Natural killer cell (primary cell): ENCODE measurements at regions not wholly inside any gene's neighbourhood (a gene's known extent, or its start where the extent isn't known, plus 50 kb on each side); places are given as distances from the start of the nearest gene placed in this dataset.

Experiments used
- ATAC-seq, 3 donors: fragments of 150-1000 bp in 2 of 3; fragments of 200-7000 bp in 1 of 3; cut with Tn5 transposase; 1 replicate in 1 of 3; 2 replicates in 2 of 3; pipeline ENCODE4 v1.10.0; 2021; ENCODE audit warnings: mild to moderate bottlenecking in 2 of 3, moderate library complexity in 2 of 3
- DNase-seq, 2 donors: peaks; one replicate each; pipeline versions ENCODE4 v3.0.0 to v3.0.0-alpha.2; 2013 to 2021; ENCODE audit warnings: mixed read lengths in 1 of 2
- H3K27ac ChIP-seq: one replicate; pipeline ENCODE4 v1.5.1; 2013; ENCODE audit warnings: mild to moderate bottlenecking, low read length
- H3K27me3 ChIP-seq: one replicate; pipeline ENCODE4 v1.6.1; 2013; ENCODE audit warnings: low read length; ENCODE audit not compliant: control insufficient read depth, insufficient read depth
- H3K36me3 ChIP-seq: one replicate; pipeline ENCODE4 v1.6.1; 2013; ENCODE audit warnings: low read length; ENCODE audit not compliant: control insufficient read depth, insufficient read depth
- H3K4me1 ChIP-seq: one replicate; pipeline ENCODE4 v1.6.1; 2013; ENCODE audit warnings: low read length; ENCODE audit not compliant: control insufficient read depth, insufficient read depth
- H3K4me3 ChIP-seq: one replicate; pipeline ENCODE4 v1.5.1; 2013; ENCODE audit warnings: low read length
- H3K9me3 ChIP-seq: one replicate; pipeline ENCODE4 v1.6.1; 2013; ENCODE audit warnings: low read length; ENCODE audit not compliant: control insufficient read depth, insufficient read depth
- H3K27ac Mint-ChIP-seq, 2 donors: one replicate each; pipeline ENCODE4 v1.8.0; 2022; ENCODE audit warnings: mild to moderate bottlenecking in 2 of 2, mixed read lengths in 2 of 2, moderate library complexity in 1 of 2
- H3K27me3 Mint-ChIP-seq, 2 donors: one replicate each; pipeline ENCODE4 v1.8.0; 2022; ENCODE audit warnings: low read depth in 2 of 2, mixed read lengths in 2 of 2
- H3K36me3 Mint-ChIP-seq: one replicate; pipeline ENCODE4 v1.8.0; 2022; ENCODE audit warnings: mixed read lengths
- H3K4me1 Mint-ChIP-seq, 2 donors: one replicate each; pipeline ENCODE4 v1.8.0; 2022; ENCODE audit warnings: mixed read lengths in 2 of 2
- H3K4me3 Mint-ChIP-seq: one replicate; pipeline ENCODE4 v1.8.0; 2022; ENCODE audit warnings: mild to moderate bottlenecking, moderate library complexity, mixed read lengths
- H3K9me3 Mint-ChIP-seq, 2 donors: one replicate each; pipeline ENCODE4 v1.8.0; 2022; ENCODE audit warnings: mixed read lengths in 2 of 2
- CTCF ChIP-seq: fragments of 200-600 bp; IDR thresholded peaks from one replicate; pipeline ENCODE4 v1.8.0; 2022; ENCODE audit warnings: antibody characterized with exemption
- WGBS: methylation state at CpG from one replicate; pipeline ENCODE4 v1.1.7; 2013; ENCODE audit warnings: missing lambda C conversion rate; ENCODE audit not compliant: insufficient coverage; 5-methylcytosine and 5-hydroxymethylcytosine counted together
- intact Hi-C: fragments of 100-400 bp; cut with micrococcal nuclease; formaldehyde crosslinking; loops from one replicate; pipeline ENCODE4 v1.14.2; 2022

- Mint-ChIP-seq H3K9me3 (no peaks in the 10 kb centered on the region), H3K27ac (no peak overlapping the region), H3K27me3 (no peaks in the 10 kb centered on the region), H3K4me3 (no peak overlapping the region), H3K4me1 (peaks cover 0 to 3% of the 10 kb centered on the region in 2 donors), H3K36me3 (no peaks in the 10 kb centered on the region)
- ATAC-seq (no peak), DNase-seq (no peak)
- H3K4me1 ChIP-seq = no peaks in the 10 kb centered on the region
- no peaks in the 10 kb centered on the region for H3K36me3 ChIP-seq
- intact Hi-C loops = no loop called here
- H3K4me3 ChIP-seq = no peak overlapping the region
- WGBS = 82% methylated on average over 17 of the region's 19 CpGs
- no peak for TF ChIP-seq CTCF
- H3K27ac ChIP-seq = no peak overlapping the region
- H3K27me3 ChIP-seq = no peaks in the 10 kb centered on the region
- H3K9me3 ChIP-seq = no peaks in the 10 kb centered on the region
Measured at GRCh38 chr22:26798462-26799065, 141.2 kb downstream of the MIAT start.

- no peaks in the 10 kb centered on the region for H3K27me3 Mint-ChIP-seq
- H3K36me3 Mint-ChIP-seq = no peaks in the 10 kb centered on the region
- H3K4me3 ChIP-seq = no peak overlapping the region
- H3K9me3 Mint-ChIP-seq = no peaks in the 10 kb centered on the region
- no peak overlapping the region for H3K27ac Mint-ChIP-seq
- TF ChIP-seq CTCF = no peak
- no peaks in the 10 kb centered on the region for H3K36me3 ChIP-seq
- no peak overlapping the region for H3K27ac ChIP-seq
- H3K27me3 ChIP-seq = no peaks in the 10 kb centered on the region
- H3K9me3 ChIP-seq = no peaks in the 10 kb centered on the region
- intact Hi-C loops = no loop called here
- WGBS = 83% methylated on average over 7 of the region's 7 CpGs
- ATAC-seq (no peak), DNase-seq (no peak)
- H3K4me3 Mint-ChIP-seq = no peak overlapping the region
- H3K4me1 ChIP-seq = no peaks in the 10 kb centered on the region
- H3K4me1 Mint-ChIP-seq = no peaks in the 10 kb centered on the region
Measured at GRCh38 chr22:26800858-26801257, 143.5 kb downstream of the MIAT start.

GRCh38 chr22:26801449-26801848 is 144.1 kb downstream of the MIAT start:
- Histone ChIP-seq H3K4me3 (no peak overlapping the region), H3K27ac (no peak overlapping the region), H3K36me3 (no peaks in the 10 kb centered on the region), H3K4me1 (no peaks in the 10 kb centered on the region), H3K9me3 (no peaks in the 10 kb centered on the region), H3K27me3 (no peaks in the 10 kb centered on the region)
- no peaks in the 10 kb centered on the region for H3K9me3 Mint-ChIP-seq
- WGBS = 88% methylated on average over 1 of the region's 1 CpG
- ATAC-seq = no peak
- H3K4me3 Mint-ChIP-seq = no peak overlapping the region
- H3K27me3 Mint-ChIP-seq = no peaks in the 10 kb centered on the region
- no peak overlapping the region for H3K27ac Mint-ChIP-seq
- H3K36me3 Mint-ChIP-seq = no peaks in the 10 kb centered on the region
- no peaks in the 10 kb centered on the region for H3K4me1 Mint-ChIP-seq
- intact Hi-C loops = no loop called here
- no peak for DNase-seq
- TF ChIP-seq CTCF = no peak

- Histone ChIP-seq H3K4me3 (no peak overlapping the region), H3K27me3 (no peaks in the 10 kb centered on the region), H3K36me3 (no peaks in the 10 kb centered on the region), H3K27ac (no peak overlapping the region), H3K9me3 (no peaks in the 10 kb centered on the region), H3K4me1 (no peaks in the 10 kb centered on the region)
- Mint-ChIP-seq H3K27ac (no peak overlapping the region), H3K27me3 (no peaks in the 10 kb centered on the region), H3K36me3 (no peaks in the 10 kb centered on the region), H3K9me3 (no peaks in the 10 kb centered on the region), H3K4me1 (no peaks in the 10 kb centered on the region), H3K4me3 (no peak overlapping the region)
- TF ChIP-seq CTCF = no peak
- no peak for ATAC-seq
- WGBS = 91% methylated on average over 3 of the region's 4 CpGs
- intact Hi-C loops = no loop called here
- no peak for DNase-seq
Measured at GRCh38 chr22:26804315-26804714, 146.9 kb downstream of the MIAT start.
